Kasumi-1 (cell line): ENCODE measurements at regions not wholly inside any gene's neighbourhood (a gene's known extent, or its start where the extent isn't known, plus 50 kb on each side); places are given as distances from the start of the nearest gene placed in this dataset.
"Not testable (repeated sequence)": the region's sequence is repeated elsewhere in the genome, so short reads cannot be mapped to it uniquely, and the experiment has no call there.

ENCODE experiments used
- DNase-seq, 2 experiments: peaks; one replicate each; lab custom pipeline; 2025; lab: John Stamatoyannopoulos, UW

DNA sequence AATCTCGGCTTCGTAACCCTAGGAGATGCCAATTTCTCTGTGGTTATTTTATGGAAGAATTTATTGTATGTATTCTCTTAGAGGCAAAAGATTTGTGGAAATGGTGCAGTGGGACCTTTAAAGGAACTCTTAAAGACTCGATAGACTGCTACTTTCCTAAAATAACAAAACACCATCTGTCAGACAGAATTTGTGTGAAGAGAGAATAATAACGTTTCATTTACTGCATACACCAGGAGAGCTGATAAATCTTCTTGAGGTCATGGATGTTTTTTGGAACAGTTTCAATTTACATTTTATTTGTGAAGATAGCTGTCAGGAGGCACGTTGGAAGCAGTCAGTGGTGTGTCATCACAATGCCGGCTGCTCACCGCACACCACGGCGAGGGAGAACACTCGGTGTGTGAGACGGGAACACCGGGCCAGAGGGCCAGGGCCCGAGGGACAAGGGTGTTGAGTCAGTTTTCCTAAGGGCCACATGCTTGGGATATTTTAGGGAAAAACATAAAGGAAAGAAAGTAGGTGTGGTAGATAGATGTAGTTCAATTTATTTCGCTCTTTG, 1681.0 kb upstream of the DDX18 start:
- no peak for DNase-seq

DNA sequence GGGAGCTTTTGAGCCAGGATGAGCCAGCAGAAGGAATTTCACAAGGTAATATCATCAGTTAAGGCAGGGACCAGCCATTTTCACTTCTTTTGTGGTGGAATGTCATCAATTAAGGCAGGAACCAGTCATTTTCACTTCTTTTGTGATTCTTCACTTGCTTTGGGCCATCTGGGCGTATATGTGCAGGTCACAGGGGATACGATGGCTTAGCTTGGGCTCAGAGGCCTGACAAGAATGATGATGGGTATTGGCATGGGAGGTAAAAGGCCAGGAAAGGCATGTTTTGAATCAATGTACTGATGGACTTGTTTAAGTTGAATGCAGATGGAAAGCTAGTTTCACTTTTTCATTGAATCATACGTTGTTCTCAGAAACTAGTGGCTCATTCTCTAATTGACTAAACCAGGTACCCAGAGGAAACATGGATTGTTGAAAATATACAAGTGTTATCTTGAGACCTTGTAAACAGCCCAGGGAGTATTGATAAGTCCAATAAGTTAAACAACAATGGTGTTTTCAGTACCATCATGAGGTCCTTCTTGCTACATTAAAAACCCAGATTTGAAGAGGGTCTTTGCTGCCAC, 1672.5 kb upstream of the DDX18 start:
- DNase-seq = no peak

DNA sequence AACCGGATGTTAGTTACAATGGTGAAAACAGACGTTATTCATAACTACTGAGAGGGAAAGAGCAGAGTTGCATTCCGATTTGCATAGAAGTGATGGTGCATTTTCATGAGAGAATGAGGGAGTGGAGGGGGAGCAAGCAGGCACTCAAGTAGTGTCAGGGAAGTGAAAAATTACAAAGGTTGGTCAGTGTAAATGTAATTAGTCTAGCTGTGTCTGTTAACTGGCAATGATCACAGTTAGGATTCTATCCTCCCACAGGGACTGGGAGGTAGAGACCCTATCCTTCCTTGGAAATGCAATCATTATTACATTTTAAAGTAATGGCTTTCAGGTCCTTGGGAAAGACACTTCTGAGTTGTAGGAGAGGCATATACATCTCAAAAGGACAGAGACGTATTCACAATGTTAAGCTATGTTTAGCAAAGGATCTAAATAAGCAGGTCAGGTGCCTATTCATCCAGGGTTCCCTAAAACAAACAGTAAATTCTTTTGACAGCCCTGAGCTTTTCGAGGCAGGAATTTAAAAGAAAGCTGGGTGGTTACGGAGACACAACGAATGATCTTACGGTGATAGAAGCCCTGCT, 1671.8 kb upstream of the DDX18 start:
- no peak for DNase-seq

DNA sequence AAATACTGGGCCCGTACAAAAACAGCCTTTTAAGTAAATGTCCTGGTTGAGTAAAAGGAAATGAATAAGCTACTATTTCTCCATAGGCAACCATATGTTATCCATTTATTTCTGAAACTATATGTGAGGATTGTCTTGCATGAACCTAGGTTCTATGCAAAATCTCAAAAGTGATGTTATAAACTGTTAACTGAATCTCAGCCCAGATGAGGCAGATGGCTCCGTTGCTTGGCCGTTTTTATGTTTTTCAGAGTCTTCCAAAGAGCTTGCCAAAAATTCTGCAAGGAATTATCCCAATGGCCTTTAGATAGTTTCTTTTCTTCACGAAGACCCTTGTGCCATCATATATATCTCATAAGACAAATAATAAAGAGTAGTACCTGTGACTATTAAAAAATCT, 1669.5 kb upstream of the DDX18 start:
- DNase-seq = no peak

DNA sequence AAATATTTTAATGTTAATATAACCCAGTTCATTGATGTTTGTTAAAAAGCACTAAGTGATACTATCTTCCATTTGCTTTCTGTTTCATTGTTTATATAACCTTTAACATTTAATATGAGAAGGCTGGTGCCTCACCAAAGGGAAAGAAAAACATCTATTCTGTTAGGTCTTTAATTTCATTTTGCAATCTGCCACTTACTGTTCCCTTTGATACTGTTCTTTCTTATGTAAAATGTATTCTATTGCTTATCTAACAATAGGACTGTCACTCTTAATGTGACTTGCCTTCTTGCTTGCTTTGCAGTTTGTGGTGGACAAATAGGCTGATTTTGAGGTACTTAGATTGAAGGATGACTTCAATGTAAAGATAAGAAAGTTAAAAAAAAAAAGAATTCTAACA, 1666.1 kb upstream of the DDX18 start:
- no peak for DNase-seq

DNA sequence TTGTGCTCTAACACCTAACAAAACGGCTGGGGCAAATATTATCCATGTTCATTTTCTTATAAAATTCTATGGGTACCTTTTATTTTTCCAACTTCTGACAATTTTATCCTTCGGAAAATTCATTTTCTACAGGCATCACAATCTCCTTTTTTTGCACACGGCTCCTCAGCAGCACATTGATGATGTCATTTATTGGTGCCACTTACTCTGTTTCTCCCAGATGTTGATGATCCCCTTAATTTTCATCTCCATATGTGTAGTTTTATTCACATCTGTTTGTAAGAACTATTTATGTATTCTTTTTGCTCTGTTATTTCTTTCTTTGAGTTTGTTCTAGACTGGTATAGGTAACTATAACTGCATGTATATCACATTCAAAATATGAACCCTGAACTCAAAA, 1660.8 kb upstream of the DDX18 start:
- no peak for DNase-seq

DNA sequence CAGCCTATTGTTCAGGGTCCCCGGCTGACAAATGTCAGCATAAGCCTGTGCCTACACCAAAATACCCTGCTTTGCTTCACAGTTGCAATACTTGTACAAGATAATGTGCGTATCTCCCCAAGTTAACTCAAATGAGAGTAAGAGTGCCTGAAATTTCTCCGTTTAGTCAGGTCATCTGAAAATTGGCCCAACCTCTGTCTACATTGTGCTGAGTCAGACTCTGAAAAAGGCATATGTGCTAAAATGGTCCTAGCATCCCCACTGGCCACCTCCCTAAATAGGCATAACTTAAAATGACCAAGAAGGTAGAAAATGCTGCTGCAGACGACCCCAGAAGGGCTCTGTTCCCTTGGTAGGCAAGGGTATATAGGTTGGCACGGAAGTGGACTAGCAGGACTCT, 1653.8 kb upstream of the DDX18 start:
- no peak for DNase-seq

DNA sequence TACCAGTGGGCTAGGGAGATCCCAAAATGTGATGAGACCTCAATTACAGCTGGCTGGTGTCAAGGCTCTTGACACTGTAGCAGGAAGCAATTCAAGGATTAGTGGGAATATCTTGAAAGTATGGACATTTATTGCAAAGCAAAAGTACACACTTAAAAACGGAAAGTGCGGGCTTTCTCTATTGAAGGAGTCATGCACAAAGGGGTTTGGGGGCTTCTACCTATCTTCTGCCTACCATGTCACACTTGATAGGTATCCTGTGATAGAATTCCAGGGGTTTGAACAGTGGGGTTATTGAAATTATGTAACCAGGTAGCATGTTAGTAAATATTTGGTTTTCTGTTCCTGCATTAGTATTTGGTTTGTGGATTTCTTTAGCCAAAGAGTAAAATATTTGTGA, 1652.1 kb upstream of the DDX18 start:
- DNase-seq = no peak

DNA sequence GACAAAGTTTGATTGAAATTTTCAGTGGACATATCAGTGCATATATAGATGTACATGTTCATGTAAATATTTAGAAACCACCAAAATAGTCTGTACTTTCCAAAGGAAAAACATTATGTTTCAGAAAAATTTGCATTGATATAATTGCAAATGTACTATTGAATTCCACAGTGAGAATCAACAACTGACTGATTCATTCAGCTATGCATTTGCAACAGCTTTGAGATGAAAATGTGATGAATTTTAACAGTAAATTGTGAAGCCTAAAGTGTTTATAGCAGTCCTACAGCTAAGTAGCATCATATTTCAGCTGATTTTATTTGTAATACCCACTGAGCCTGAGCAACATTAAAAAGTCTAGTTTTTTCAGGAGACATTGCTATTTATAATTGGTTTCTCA, 1647.4 kb upstream of the DDX18 start:
- no peak for DNase-seq

DNA sequence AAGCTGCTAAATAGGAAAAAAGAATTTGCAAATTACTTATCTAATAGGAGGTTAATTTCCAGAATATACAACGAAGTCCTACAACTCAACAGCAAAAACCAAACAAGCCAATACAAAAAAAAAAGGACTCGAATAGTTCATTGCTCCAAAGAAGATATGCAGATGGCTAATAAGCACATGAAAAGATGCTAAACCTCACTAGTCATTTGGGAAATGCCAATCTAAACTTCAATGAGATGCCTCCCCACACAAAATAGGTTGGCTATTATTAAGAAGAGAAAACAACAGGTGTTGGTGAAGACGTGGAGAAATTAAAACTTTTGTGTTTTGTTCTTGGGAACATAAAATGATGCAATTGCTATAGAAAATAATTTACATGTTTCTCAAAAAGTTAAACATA, 1634.4 kb upstream of the DDX18 start:
- DNase-seq = no peak

DNA sequence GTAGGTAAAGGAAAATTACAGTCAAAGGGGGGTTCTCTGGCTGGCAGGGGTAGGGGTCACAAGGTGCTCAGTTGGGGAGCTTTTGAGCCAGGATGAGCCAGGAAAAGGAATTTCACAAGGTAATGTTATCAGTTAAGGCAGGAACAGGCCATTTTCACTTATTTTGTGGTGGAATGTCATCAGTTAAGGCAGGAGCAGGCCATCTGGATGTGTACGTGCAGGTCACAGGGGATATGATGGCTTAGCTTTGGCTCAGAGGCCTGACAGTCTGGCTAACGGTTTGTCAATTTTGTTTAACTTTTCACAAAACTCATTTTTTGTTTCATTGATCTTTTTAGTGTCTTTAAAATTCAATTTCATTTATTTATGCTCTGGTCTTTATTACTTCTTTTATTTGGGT, 1623.8 kb upstream of the DDX18 start:
- DNase-seq = not testable (repeated sequence)

DNA sequence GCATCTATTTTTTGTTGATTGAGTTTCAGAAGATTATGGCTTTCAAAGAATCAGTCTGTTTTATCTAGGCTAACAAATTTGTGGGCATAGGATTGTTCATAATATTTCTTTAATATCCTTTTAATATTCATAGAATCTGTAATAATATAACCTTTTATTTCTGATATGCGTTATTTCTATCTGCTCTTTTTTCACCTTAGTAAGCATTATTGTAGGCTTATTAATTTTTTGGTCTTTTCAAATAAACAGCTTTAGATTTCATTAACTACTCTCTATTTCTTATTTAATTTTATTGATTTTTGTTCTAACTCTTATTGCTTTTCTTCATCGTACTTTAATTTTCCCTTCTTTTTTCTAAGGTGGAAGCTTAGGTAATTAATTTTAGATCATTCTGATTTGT, 1614.4 kb upstream of the DDX18 start:
- DNase-seq = no peak

DNA sequence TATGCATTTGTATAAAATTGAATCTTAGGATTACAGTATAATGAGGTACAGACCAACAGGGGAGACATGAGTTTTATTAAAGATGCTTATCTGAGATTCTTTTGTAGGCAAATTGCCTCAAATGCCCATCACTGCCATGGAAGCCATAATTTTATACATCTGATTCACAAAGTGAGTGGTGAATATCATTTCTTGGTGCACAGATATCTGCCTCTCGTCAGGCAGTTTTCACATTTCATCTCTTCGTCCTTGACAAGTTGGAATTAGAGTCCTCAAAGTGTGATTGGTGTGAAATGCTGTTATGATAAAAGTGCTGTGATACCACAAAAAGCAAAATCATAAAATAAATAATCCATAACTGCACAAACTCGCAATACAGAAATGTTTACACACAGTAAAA, 1602.8 kb upstream of the DDX18 start:
- DNase-seq = no peak

DNA sequence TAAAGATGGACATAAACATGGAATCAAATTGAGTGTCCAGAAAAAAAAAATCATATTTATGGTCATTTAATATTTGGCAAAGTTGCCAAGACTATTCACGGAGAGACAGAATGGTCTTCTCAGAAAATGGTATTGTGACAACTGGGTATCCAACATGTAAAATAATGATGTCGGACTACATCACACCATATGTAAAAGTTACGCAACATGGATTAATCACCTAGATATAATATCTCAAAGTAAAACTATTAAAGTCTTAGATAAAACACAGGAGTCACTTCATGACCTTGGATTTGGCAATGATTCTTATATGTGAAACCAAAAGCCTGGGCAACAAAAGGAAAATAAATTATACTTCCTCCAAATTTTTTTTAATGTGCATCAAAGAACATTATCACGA, 1591.7 kb upstream of the DDX18 start:
- no peak for DNase-seq

DNA sequence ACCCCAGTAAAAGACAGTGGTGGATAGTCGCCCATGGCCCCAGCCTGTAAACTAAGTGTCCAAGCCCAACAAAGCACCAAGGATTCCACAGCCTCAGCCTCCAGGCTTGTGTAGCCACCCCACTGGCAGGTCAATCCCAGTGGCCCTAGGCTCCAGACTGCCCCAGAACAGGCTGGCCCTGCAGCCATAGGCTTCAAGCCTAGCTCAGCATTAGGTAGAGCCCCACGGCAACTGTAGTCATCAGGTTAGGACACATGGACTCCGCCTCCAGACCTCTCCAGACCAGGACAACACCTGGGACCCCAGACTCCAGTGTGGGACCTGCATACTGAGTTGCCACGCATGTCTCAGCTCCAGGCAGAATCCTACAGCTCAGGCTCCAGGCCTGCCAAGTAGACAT, 1590.6 kb upstream of the DDX18 start:
- DNase-seq = no peak

DNA sequence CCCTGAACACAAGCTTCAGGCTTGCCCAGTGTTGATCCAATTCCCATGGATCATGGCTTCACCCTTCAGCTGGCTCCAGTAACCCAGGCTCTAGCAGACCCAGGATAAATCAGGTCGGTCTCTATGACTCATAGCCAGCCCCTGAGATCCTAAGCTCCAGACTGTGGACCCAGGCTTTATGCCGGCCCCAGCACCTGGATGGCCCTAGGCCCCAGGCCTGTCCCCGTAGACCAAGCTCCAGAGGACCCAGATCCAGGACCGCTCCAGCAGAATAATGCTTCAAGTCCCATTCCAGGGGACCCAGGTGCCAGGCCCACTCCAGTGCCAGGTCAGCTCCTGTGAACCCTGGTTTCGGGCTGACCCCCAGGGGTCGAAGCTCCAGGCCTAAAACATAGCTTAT, 1589.9 kb upstream of the DDX18 start:
- DNase-seq = no peak

DNA sequence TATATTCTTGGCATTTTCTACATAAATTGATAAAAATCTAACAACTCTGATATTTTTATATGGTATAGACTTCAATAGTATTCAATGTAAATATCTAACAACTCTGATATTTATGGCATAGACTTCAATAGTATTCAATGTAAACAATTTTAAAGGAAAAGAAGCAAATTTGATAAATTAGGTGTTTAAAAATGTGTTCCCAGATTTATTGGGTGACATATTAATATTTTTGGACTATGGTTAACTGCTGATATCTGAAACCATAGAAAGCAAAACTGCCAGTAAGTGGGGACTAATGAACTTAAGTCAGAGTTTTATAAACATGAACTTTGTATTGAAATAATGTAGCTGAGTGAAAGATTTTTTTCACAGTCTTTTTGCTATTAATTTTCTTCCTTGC, 1576.0 kb upstream of the DDX18 start:
- DNase-seq = no peak

DNA sequence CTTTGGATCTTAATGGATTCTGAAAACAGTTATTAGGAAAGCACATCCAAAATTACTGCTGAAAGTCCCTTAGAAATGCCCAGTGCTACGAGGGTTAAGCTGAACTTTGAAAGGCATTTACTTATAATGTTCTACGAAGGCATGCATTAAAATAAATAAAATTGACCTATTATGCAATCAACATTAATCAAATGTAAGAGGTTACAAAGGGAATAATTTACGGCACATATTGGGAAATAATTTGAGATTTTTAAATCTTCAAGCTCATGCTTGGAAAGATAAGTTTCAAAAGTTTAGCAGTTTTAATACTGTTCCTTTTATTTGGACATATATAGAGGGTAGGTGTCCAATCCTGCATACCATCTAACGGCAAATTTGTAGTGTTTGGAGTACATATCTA, 1564.1 kb upstream of the DDX18 start:
- DNase-seq = no peak

DNA sequence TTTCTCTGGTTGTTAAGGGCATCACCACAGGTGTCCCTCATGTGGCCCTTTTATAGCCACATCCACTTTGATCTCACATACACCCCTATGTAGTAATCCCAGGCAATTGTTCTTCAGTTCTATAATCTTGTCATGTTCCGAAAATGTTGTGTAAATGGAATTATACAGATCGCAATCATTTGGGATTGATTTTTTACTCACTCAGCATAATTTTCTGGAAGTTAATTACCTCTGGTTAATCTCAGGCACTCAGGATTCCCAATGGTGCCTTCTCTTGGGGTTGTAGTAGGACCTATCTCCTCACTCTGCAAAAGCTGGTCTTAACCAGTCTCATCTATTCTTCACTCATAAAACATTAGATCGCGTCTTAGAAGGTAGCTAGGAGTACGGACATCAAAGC, 1549.6 kb upstream of the DDX18 start:
- DNase-seq = no peak

DNA sequence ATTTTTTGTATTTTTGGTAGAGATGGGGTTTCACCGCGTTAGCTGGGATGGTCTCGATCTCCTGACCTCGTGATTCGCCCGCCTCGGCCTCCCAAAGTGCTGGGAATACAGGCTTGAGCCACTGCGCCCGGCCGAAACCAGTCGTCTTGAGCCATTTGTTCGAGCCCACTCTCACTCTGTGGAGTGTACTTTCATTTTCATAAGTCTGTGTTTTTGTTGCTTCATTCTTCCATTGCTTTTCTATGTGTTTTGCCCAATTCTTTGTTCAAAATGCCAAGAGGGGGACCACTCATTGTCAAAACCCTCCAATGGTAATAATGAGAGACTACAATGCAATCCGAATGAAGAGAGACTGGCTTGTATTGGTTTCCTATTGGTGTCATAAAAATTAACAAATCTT, 1545.5 kb upstream of the DDX18 start:
- no peak for DNase-seq

DNA sequence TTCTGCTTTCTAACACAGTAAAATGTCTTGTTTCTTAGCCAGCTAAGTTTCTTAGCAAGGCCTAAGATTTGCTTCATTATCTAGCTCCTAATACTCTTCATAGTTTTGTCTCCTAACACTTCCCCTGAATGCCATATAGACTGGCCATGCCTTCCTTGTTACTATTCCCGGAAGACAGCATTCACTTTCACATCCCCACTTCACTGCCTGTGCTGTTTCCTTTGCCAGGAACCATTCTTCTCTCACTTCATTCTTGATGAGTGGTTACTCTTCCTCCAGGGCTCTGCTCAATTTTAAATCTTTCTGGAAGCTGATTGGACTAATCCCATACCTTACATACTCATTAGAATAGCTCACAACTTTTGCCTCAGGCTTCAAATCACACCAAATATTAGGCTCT, 1510.2 kb upstream of the DDX18 start:
- DNase-seq = no peak

DNA sequence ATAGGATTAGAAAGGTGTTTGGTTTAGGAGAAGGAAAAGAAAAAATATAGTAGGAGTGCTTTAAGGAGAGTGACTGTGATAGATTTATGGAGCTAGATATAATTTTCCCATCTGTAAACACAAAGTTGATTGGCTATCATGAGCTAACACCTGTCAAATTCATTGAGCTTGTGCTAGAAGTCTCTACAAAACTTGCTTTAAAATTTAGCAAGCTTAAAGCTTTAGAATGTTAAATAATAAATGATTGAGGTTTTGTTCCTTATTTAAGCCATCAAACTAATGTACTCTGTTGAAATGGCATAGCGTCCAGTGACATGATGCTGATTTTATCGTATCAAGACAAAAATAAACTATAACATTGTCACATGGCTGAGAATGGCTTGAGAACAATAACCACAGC, 1497.4 kb upstream of the DDX18 start:
- no peak for DNase-seq

DNA sequence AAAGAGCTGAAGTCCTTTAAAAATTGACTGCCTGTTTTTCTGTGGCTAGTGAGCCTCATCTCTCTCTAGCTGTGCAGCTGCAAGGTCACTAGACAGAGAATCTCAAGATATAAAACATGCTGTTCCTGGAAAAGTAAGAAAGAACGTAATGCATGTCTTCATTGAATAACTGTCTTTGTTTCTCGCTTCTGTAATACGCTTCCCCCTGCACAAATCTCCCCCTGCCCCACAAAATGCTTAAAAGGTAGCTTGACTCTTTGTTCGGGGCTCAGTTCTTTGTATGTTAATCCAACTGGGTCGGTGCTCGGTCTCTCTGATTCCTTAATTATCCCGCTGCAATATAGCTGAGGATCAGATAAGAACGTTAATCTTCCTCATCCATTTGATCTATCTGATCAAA, 1495.9 kb upstream of the DDX18 start:
- DNase-seq = not testable (repeated sequence)

DNA sequence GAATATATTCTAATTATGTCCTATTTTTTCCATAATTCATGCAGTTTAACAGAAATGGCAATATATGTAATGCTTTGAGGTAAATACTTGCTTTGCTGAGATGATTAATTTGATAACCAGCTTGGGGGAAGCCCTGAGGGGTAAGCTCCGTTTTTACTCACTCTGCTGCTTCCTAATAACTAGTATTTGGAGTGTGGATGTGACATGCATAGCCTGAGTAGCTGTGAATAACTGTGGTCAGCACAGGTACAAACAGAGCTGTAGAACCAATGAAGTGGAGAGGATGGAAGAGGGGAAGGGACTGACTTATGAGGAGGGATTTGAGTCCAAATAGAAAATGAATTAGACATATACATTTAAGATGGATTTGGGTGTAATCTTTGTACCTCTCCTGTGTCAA, 1495.5 kb upstream of the DDX18 start:
- DNase-seq = no peak
